HG02759 (cell line): ENCODE measurements at regions not wholly inside any gene's neighbourhood (a gene's known extent, or its start where the extent isn't known, plus 50 kb on each side); places are given as distances from the start of the nearest gene placed in this dataset.

Experiments used
- ATAC-seq: cut with Tn5 transposase; IDR thresholded peaks from one replicate; pipeline ENCODE4 v1.9.1; 2021; ENCODE audit warnings: mild to moderate bottlenecking, moderate library complexity; ENCODE audit not compliant: unreplicated experiment

GRCh38 chr13:104281910-104282309 lies 1215.7 kb upstream of the SLC10A2 start:
- ATAC-seq: no peak

GRCh38 chr13:104270731-104271130 lies 1204.5 kb upstream of the SLC10A2 start:
- ATAC-seq: no peak

- no peak for ATAC-seq
Measured at GRCh38 chr13:104267206-104267811, 1201.1 kb upstream of the SLC10A2 start.

GRCh38 chr13:104256701-104257100 lies 1190.5 kb upstream of the SLC10A2 start:
- ATAC-seq: no peak

GRCh38 chr13:104253063-104253680 lies 1187.0 kb upstream of the SLC10A2 start:
- no peak for ATAC-seq

- no peak for ATAC-seq
Measured at GRCh38 chr13:104251931-104252330, 1185.7 kb upstream of the SLC10A2 start.

- no peak for ATAC-seq
Measured at GRCh38 chr13:104246955-104247354, 1180.7 kb upstream of the SLC10A2 start.

GRCh38 chr13:104206450-104207044 lies 1140.3 kb upstream of the SLC10A2 start:
- no peak for ATAC-seq

GRCh38 chr13:104204177-104204576 lies 1138.0 kb upstream of the SLC10A2 start:
- no peak for ATAC-seq

GRCh38 chr13:104198801-104199200 lies 1132.6 kb upstream of the SLC10A2 start:
- ATAC-seq: no peak

- no peak for ATAC-seq
Measured at GRCh38 chr13:104196611-104197010, 1130.4 kb upstream of the SLC10A2 start.

- no peak for ATAC-seq
Measured at GRCh38 chr13:104181526-104182231, 1115.5 kb upstream of the SLC10A2 start.

- no peak for ATAC-seq
Measured at GRCh38 chr13:104170980-104171555, 1104.9 kb upstream of the SLC10A2 start.

GRCh38 chr13:104163866-104164630 lies 1097.8 kb upstream of the SLC10A2 start:
- no peak for ATAC-seq

GRCh38 chr13:104160536-104160935 lies 1094.3 kb upstream of the SLC10A2 start:
- ATAC-seq: no peak

- ATAC-seq: no peak
Measured at GRCh38 chr13:104143760-104144416, 1077.7 kb upstream of the SLC10A2 start.

- no peak for ATAC-seq
Measured at GRCh38 chr13:104140552-104140951, 1074.3 kb upstream of the SLC10A2 start.

- ATAC-seq: no peak
Measured at GRCh38 chr13:104137416-104137815, 1071.2 kb upstream of the SLC10A2 start.

GRCh38 chr13:104132849-104133248 lies 1066.6 kb upstream of the SLC10A2 start:
- no peak for ATAC-seq

- ATAC-seq: no peak
Measured at GRCh38 chr13:104114101-104114500, 1047.9 kb upstream of the SLC10A2 start.
